Ishikawa (cell line): ENCODE measurements at regions not wholly inside any gene's neighbourhood (a gene's known extent, or its start where the extent isn't known, plus 50 kb on each side); places are given as distances from the start of the nearest gene placed in this dataset.

Experiments used
- CEBPB ChIP-seq: IDR thresholded peaks from 2 replicates; pipeline ENCODE4 v1.6.1; 2012
- CREB1 ChIP-seq: IDR thresholded peaks from 2 replicates; pipeline ENCODE4 v1.6.1; 2012; ENCODE audit warnings: low read depth
- FOXM1 ChIP-seq: IDR thresholded peaks from 2 replicates; pipeline ENCODE4 v1.6.1; 2012; ENCODE audit warnings: low read depth, borderline replicate concordance
- RAD21 ChIP-seq: IDR thresholded peaks from 2 replicates; pipeline ENCODE4 v1.6.1; 2012; ENCODE audit warnings: low read depth
- YY1 ChIP-seq: IDR thresholded peaks from 2 replicates; pipeline ENCODE4 v1.6.1; 2012; ENCODE audit warnings: low read depth
- TF ChIP-seq, protein P1 (sequence below): IDR thresholded peaks from 2 replicates; pipeline ENCODE4 v1.6.1; 2012
- TF ChIP-seq, protein P2 (sequence below): IDR thresholded peaks from 2 replicates; pipeline ENCODE4 v1.6.1; 2012

DNA sequence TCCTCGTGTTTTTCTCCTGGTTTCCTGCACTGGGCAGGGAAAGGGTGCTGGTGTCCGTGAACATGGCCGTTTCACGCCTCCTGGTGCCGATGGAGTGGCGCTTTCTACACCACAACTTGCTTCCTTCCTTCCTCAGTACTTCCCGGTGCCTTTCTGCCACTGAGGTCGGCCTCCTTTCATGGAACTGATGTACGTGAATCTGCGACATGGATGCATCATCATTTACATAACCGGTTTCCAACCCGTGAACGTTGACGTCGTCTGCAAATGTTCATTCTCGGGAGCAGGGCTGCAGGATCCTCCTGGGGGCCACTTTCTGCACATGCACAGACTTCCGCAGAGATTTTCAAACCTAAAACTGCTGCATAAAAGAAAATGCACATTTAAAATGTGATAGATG lies 474.4 kb downstream of the BRD1 start:
- TF ChIP-seq, protein P1, sequence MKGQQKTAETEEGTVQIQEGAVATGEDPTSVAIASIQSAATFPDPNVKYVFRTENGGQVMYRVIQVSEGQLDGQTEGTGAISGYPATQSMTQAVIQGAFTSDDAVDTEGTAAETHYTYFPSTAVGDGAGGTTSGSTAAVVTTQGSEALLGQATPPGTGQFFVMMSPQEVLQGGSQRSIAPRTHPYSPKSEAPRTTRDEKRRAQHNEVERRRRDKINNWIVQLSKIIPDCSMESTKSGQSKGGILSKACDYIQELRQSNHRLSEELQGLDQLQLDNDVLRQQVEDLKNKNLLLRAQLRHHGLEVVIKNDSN = no peak
- TF ChIP-seq CREB1 = no peak
- no peak for TF ChIP-seq CEBPB
- TF ChIP-seq FOXM1 = no peak
- TF ChIP-seq RAD21 = no peak
- TF ChIP-seq, protein P2, sequence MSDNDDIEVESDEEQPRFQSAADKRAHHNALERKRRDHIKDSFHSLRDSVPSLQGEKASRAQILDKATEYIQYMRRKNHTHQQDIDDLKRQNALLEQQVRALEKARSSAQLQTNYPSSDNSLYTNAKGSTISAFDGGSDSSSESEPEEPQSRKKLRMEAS = no peak
- no peak for TF ChIP-seq YY1
